Endodermal cell (in vitro differentiated cells): ENCODE measurements at regions not wholly inside any gene's neighbourhood (a gene's known extent, or its start where the extent isn't known, plus 50 kb on each side); places are given as distances from the start of the nearest gene placed in this dataset.

Source experiments
- DNase-seq: peaks from one replicate; pipeline ENCODE4 v3.0.0-alpha.2; 2017
- H3K27ac ChIP-seq: 2 replicates; pipeline ENCODE4 v1.5.1; 2013; ENCODE audit warnings: mild to moderate bottlenecking, low read depth, low read length, moderate library complexity
- H3K27me3 ChIP-seq: 2 replicates; pipeline ENCODE4 v1.6.1; 2013; ENCODE audit warnings: mild to moderate bottlenecking, low read length, moderate library complexity; ENCODE audit not compliant: insufficient read depth, control insufficient read depth, poor library complexity, severe bottlenecking
- H3K36me3 ChIP-seq: 2 replicates; pipeline ENCODE4 v1.7.0; 2013; ENCODE audit warnings: mild to moderate bottlenecking, low read length, moderate library complexity; ENCODE audit not compliant: control insufficient read depth, insufficient read depth
- H3K4me1 ChIP-seq: one replicate; pipeline ENCODE4 v1.7.0; 2013; ENCODE audit warnings: low read length; ENCODE audit not compliant: control insufficient read depth, insufficient read depth
- H3K4me3 ChIP-seq: 2 replicates; pipeline ENCODE4 v1.5.1; 2013; ENCODE audit warnings: mild to moderate bottlenecking, low read length, moderate library complexity
- H3K9ac ChIP-seq: 2 replicates; pipeline ENCODE4 v1.6.1; 2013; ENCODE audit warnings: mild to moderate bottlenecking, low read length, moderate library complexity; ENCODE audit not compliant: poor library complexity, severe bottlenecking; ENCODE audit errors: extremely low read depth
- H3K9me3 ChIP-seq: 2 replicates; pipeline ENCODE4 v1.6.1; 2013; ENCODE audit warnings: mild to moderate bottlenecking, low read length, moderate library complexity; ENCODE audit not compliant: control insufficient read depth
- H3K27ac Mint-ChIP-seq: 2 replicates; pipeline ENCODE4 v1.8.0; 2020; ENCODE audit warnings: mixed read lengths
- H3K27me3 Mint-ChIP-seq: 2 replicates; pipeline ENCODE4 v1.8.0; 2021; ENCODE audit warnings: mild to moderate bottlenecking, mixed read lengths; ENCODE audit not compliant: insufficient read depth
- H3K36me3 Mint-ChIP-seq: 2 replicates; pipeline ENCODE4 v1.8.0; 2020; ENCODE audit warnings: low read depth, mixed read lengths
- H3K4me1 Mint-ChIP-seq: 2 replicates; pipeline ENCODE4 v1.8.0; 2020; ENCODE audit warnings: mixed read lengths
- H3K4me3 Mint-ChIP-seq: 2 replicates; pipeline ENCODE4 v1.8.0; 2020; ENCODE audit warnings: mild to moderate bottlenecking, moderate library complexity, mixed read lengths
- H3K9me3 Mint-ChIP-seq: 2 replicates; pipeline ENCODE4 v1.8.0; 2020; ENCODE audit warnings: mild to moderate bottlenecking, mixed read lengths
- CTCF ChIP-seq: fragments of 200-600 bp; sonication (generic); conservative IDR thresholded peaks from 2 replicates; pipeline ENCODE4 v1.5.0; 2021; ENCODE audit warnings: antibody characterized with exemption, mild to moderate bottlenecking
- WGBS, 2 experiments: methylation state at CpG; one replicate each; pipeline versions ENCODE4 v1.1.5 to v1.1.7; 2013; ENCODE audit warnings: missing lambda C conversion rate in 2 of 2, mixed read lengths in 1 of 2; ENCODE audit not compliant: insufficient coverage in 1 of 2, insufficient read length in 1 of 2; 5-methylcytosine and 5-hydroxymethylcytosine counted together

DNA sequence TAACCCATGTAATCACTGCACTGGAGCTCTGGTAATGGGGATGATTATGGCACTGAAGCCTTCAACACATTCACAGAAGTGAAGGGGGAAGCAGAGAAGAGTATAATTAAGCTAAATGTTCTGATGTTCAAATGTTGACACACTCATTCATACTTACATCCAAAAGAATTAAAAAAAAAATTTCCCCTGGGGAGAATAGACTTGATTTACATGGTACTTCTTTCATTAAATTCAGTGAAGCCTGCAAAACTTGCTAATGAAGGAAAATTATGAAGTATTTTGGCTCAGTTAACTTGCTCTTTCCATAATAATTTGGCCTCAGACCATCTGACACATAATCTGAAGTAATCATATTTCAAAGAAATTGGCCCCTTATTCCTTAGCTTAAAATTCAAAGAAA, 428.8 kb downstream of the SH3GL2 start:
- Histone ChIP-seq H3K36me3 (no peaks in the 10 kb centered on the region), H3K4me3 (no peak overlapping the region), H3K27ac (no peak overlapping the region), H3K9ac (no peak overlapping the region), H3K27me3 (peaks cover 18% of the 10 kb centered on the region), H3K4me1 (peaks cover 4% of the 10 kb centered on the region), H3K9me3 (no peaks in the 10 kb centered on the region)
- H3K36me3 Mint-ChIP-seq: no peaks in the 10 kb centered on the region
- no peak for DNase-seq
- H3K4me1 Mint-ChIP-seq: no peaks in the 10 kb centered on the region
- H3K4me3 Mint-ChIP-seq: no peak overlapping the region
- no peaks in the 10 kb centered on the region for H3K9me3 Mint-ChIP-seq
- peaks cover 19% of the 10 kb centered on the region for H3K27me3 Mint-ChIP-seq
- TF ChIP-seq CTCF: no peak
- H3K27ac Mint-ChIP-seq: no peak overlapping the region

- Mint-ChIP-seq H3K9me3 (no peaks in the 10 kb centered on the region), H3K4me3 (no peak overlapping the region), H3K27ac (no peak overlapping the region), H3K36me3 (no peaks in the 10 kb centered on the region), H3K4me1 (no peaks in the 10 kb centered on the region), H3K27me3 (peaks cover 35% of the 10 kb centered on the region)
- Histone ChIP-seq H3K9me3 (no peaks in the 10 kb centered on the region), H3K27ac (no peak overlapping the region), H3K27me3 (peaks cover 19% of the 10 kb centered on the region), H3K9ac (no peak overlapping the region), H3K4me1 (peaks cover 4% of the 10 kb centered on the region), H3K36me3 (no peaks in the 10 kb centered on the region), H3K4me3 (no peak overlapping the region)
- TF ChIP-seq CTCF: no peak
- WGBS, 2 experiments: 89 to 100% methylated on average over 2 to 3 of the region's 3 CpGs
- DNase-seq: no peak
Observed at GRCh38 chr9:18009902-18010301, 431.0 kb downstream of the SH3GL2 start.

GRCh38 chr9:18010492-18010891, 431.6 kb downstream of the SH3GL2 start:
- Mint-ChIP-seq H3K36me3 (no peaks in the 10 kb centered on the region), H3K4me3 (no peak overlapping the region), H3K27me3 (peaks cover 40% of the 10 kb centered on the region), H3K4me1 (no peaks in the 10 kb centered on the region), H3K27ac (no peak overlapping the region), H3K9me3 (no peaks in the 10 kb centered on the region)
- H3K9ac ChIP-seq: no peak overlapping the region
- H3K27ac ChIP-seq: no peak overlapping the region
- H3K36me3 ChIP-seq: no peaks in the 10 kb centered on the region
- H3K4me3 ChIP-seq: no peak overlapping the region
- H3K9me3 ChIP-seq: no peaks in the 10 kb centered on the region
- H3K4me1 ChIP-seq: peaks cover 4% of the 10 kb centered on the region
- peaks cover 22% of the 10 kb centered on the region for H3K27me3 ChIP-seq
- no peak for TF ChIP-seq CTCF
- DNase-seq: no peak
- 30 to 86% methylated on average over 1 to 5 of the region's 5 CpGs for WGBS, 2 experiments
